ENCODE measurements at regions not wholly inside any gene's neighbourhood (a gene's known extent, or its start where the extent isn't known, plus 50 kb on each side); places are given as distances from the start of the nearest gene placed in this dataset.

- no peak for TF ChIP-seq CHD7 (IDR thresholded peaks at IDR 0.05; ENCODE audit: low read depth, low read length)
- TF ChIP-seq FOXP4 (CRISPR knock-in tag; IDR thresholded peaks at IDR 0.05; ENCODE audit: borderline replicate concordance) = no peak
- TF ChIP-seq KAT2B (IDR thresholded peaks at IDR 0.05; ENCODE audit: low read depth, low read length) = no peak
- no peak for TF ChIP-seq HNRNPH1 (optimal IDR thresholded peaks at IDR 0.05; ENCODE audit: low read depth, low read length)
- no peak for TF ChIP-seq PHB2 (IDR thresholded peaks at IDR 0.05; ENCODE audit: low read depth)
- no peak for TF ChIP-seq ZNF512 (tag; IDR thresholded peaks at IDR 0.05)
- no peak for TF ChIP-seq ZFP30 (CRISPR knock-in tag; IDR thresholded peaks at IDR 0.05; ENCODE audit: borderline replicate concordance)
- no peak for TF ChIP-seq IFI16 (CRISPR knock-in tag; IDR thresholded peaks at IDR 0.05)
These were observed 86.2 kb upstream of the RPS6KA3 start (continued) for GRCh38 chrX:20352935-20353336.

Data from K562 (cell line).